LNCaP clone FGC (cell line): ENCODE measurements at regions not wholly inside any gene's neighbourhood (a gene's known extent, or its start where the extent isn't known, plus 50 kb on each side); places are given as distances from the start of the nearest gene placed in this dataset.

Source experiments
- DNase-seq: peaks from one replicate; pipeline ENCODE4 v3.0.0-alpha.2; 2011; ENCODE audit warnings: low read depth
- H3K4me3 ChIP-seq: 2 replicates; pipeline ENCODE4 v1.5.1; 2011; ENCODE audit warnings: mild to moderate bottlenecking, low read depth, low read length, control low read depth
- TF ChIP-seq, protein P1 (sequence below): IDR thresholded peaks from 2 replicates; pipeline ENCODE4 v1.5.1; 2012; ENCODE audit warnings: mild to moderate bottlenecking; ENCODE audit not compliant: control insufficient read depth, insufficient read depth; ENCODE audit errors: extremely low read depth

DNA sequence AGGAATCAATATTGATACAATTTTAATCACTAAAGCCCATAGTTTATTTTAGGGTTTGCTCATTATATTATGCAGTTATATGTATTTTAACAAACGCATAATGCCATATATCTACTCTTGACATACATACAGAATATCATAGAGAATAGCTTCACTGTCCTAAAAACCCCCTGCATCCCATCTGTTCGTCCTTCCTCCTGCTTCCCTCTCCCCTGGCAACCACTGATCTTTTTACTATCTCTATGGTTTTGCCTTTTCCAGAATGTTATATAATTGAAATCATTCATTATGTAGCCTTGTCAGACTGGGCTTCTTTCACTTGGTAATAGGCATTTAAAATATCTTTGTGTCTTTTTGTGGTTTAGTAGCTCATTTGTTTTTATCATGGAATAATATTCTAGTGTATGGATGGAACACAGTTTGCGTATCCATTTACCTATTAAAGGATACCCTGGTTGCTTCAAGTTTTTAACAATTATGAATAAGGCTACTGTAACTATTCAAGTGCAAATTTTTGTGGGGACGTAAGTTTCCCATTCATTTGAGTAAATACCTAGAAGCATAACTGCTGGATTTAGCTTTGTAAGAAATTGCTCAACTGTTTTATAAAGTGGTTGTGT, 801.6 kb upstream of the GCFC2 start:
- DNase-seq = no peak
- H3K4me3 ChIP-seq = no peak overlapping the region
- TF ChIP-seq, protein P1, sequence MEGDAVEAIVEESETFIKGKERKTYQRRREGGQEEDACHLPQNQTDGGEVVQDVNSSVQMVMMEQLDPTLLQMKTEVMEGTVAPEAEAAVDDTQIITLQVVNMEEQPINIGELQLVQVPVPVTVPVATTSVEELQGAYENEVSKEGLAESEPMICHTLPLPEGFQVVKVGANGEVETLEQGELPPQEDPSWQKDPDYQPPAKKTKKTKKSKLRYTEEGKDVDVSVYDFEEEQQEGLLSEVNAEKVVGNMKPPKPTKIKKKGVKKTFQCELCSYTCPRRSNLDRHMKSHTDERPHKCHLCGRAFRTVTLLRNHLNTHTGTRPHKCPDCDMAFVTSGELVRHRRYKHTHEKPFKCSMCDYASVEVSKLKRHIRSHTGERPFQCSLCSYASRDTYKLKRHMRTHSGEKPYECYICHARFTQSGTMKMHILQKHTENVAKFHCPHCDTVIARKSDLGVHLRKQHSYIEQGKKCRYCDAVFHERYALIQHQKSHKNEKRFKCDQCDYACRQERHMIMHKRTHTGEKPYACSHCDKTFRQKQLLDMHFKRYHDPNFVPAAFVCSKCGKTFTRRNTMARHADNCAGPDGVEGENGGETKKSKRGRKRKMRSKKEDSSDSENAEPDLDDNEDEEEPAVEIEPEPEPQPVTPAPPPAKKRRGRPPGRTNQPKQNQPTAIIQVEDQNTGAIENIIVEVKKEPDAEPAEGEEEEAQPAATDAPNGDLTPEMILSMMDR = no peak

DNA sequence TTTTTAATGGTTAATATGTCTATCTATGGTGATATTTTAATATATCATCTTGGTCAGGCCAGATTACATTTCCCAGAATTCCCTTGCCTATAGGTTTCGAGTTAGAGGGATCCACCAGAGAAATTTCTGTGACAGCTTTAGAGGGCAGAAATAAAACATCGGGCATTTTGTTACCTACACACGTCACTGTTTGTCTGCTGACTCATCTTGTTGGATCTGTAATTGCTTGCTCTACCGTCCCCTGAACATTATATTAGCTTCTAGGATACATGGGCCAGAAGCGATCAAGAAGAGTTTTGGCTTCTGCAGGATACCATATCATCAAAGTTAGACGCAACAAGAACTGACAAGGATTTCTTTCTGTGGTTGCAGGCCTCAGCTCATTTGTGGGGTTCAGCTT, 795.8 kb upstream of the GCFC2 start:
- no peak for DNase-seq
- TF ChIP-seq, protein P1 = no peak
- H3K4me3 ChIP-seq = no peak overlapping the region

DNA sequence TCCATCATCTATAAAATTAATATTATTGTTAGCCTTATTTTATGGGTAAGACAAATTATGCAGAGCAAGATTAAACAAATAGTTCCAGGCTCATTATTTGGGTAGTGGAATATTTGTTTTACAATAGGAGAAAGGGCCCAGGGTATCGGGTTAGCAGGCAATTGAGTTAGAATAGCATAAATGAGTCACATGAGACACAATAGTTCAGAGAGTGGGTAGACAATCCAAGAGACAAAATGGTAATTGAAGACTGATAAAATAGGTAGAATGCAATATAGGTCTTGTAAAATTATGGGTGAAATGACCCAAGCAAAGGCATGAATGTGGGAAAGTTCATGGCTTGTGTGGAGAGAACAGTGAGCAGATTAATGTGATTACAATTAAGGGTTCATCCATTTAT, 790.9 kb upstream of the GCFC2 start:
- DNase-seq = peak; percentile 18
- TF ChIP-seq, protein P1 = no peak
- no peak overlapping the region for H3K4me3 ChIP-seq

DNA sequence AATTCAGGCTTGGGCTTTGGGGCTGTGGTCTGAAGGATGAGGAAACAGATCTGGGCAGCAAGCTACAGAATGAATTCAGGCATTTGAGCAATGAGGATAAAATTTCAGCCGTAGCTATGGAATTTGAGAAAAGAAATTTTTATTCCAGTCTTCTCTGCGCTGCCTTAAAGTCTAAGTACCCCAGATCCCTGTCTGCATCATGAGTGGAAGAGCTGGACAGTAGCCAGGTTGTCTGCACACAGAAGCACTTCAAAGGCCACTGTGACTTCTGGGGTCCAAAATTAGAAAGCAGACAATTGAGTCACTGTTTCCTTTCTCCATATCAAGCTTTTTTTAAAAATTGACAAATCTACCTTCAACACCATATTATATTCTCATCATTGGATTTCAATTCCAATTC, 787.6 kb upstream of the GCFC2 start:
- DNase-seq = no peak
- TF ChIP-seq, protein P1 = no peak
- H3K4me3 ChIP-seq = no peak overlapping the region

DNA sequence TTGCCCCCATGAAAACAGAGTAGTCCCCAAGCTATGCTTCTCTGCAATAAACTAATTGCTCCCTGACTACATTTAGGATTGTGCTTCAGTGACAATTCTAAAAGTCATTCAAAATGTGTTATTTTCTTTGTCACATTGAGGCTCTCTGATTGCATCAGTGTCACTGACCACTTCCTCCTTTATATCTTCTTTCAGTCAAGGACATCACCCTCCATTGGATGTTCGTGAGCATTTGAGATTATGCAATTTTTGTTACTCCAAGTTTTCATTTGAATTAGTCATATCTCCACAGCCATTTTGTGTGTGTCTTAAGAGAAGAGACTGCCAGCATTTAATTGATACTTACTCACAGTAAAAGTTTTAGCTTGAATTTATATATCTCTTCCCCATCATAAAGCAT, 780.8 kb upstream of the GCFC2 start:
- TF ChIP-seq, protein P1 = no peak
- H3K4me3 ChIP-seq = no peak overlapping the region
- DNase-seq = no peak

DNA sequence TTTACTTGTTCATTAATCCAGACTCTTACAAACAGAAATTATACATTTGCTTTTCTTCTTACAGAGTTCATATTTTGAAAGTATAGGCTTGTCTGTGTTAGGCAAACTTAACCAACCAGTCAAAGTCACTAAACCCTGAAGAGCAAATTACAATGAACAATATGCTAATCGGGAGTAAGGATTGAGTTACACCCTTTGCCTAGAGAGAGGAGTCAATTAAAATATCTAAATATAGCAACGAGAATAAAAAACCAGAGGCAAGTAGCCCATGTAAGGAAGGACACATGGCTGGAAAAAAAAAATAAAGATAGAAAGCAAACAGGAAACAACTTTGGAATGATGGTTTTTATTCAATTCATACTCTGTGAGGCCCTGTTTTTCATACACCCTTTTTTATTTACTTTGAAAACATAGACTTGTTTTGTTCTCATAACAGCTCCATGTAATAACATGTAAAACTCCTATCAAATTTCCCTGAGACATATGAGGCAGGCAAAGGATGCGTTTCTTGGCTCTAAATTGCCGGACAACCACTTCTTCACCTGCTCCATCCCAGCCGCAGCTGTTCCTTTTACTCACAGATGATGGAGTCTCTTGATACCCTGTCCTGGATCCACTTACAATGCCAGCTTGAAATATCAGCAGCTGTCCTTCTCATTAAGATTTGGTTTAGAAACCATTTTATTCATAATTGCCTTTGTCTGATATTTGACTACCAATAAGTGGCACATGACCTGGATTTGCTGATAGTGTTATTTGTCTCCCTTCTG, 767.7 kb upstream of the GCFC2 start:
- no peak for DNase-seq
- TF ChIP-seq, protein P1 = no peak
- H3K4me3 ChIP-seq = no peak overlapping the region
